Epithelial cell of esophagus (primary cell): ENCODE measurements at regions not wholly inside any gene's neighbourhood (a gene's known extent, or its start where the extent isn't known, plus 50 kb on each side); places are given as distances from the start of the nearest gene placed in this dataset.

ENCODE experiments used
- DNase-seq: peaks from one replicate; pipeline ENCODE4 v3.0.0; 2010; ENCODE audit warnings: low read depth
- H3K4me3 ChIP-seq: 2 replicates; pipeline ENCODE4 v1.5.1; 2011; ENCODE audit warnings: mild to moderate bottlenecking, low read length, control low read depth
- CTCF ChIP-seq: IDR thresholded peaks from 2 replicates; pipeline ENCODE4 v1.5.1; 2011; ENCODE audit warnings: low read depth, mild to moderate bottlenecking, low read length, control low read depth, inconsistent platforms; ENCODE audit not compliant: insufficient read depth; ENCODE audit errors: missing control alignments

GRCh38 chr14:22508150-22508457 is 80.9 kb downstream of the DAD1 start:
- TF ChIP-seq CTCF: no peak
- H3K4me3 ChIP-seq: no peak overlapping the region
- DNase-seq: no peak

DNA sequence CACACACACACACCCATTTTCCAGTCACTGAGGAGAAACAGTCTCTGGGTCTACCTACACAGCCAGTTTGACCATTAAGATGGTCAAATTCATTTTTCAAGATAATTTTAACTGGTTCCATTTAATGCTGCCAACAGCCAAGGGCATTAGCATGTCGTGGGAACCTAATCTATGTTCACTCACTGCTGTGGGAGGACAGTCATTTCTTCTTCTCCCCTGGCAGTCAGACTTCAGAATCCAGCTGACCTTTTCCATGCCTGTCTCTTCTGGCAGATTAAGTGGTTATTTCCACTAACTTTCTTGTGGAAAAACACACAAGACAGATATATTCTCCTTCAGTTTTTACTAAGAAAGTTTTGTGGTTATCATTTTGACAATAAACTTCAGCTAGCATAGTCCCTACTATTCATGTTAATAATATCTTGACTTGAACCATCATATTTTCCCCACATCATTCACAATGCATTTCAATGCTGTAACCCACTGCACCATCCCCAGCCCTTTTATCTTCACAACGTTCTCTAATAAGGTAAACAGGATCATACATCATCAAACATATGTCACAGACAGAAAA is 82.2 kb downstream of the DAD1 start:
- TF ChIP-seq CTCF: no peak
- no peak for DNase-seq
- no peak overlapping the region for H3K4me3 ChIP-seq

DNA sequence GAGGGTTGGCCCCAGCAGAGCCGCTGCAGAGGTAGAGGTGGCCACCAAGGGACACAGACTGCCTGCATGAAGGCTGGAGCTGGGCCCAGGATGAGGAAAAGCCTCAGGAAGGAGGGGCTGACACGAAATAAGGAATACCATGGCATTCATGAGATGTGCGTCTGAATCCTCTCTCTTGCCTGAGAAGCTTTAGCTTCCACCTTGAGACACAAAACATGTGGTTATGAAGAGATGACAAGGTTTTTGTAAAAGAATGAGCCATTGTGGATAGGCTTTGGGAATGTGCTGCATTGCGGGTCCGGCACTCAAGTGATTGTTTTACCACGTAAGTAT is 82.7 kb downstream of the DAD1 start:
- DNase-seq: no peak
- TF ChIP-seq CTCF: no peak
- no peak overlapping the region for H3K4me3 ChIP-seq

DNA sequence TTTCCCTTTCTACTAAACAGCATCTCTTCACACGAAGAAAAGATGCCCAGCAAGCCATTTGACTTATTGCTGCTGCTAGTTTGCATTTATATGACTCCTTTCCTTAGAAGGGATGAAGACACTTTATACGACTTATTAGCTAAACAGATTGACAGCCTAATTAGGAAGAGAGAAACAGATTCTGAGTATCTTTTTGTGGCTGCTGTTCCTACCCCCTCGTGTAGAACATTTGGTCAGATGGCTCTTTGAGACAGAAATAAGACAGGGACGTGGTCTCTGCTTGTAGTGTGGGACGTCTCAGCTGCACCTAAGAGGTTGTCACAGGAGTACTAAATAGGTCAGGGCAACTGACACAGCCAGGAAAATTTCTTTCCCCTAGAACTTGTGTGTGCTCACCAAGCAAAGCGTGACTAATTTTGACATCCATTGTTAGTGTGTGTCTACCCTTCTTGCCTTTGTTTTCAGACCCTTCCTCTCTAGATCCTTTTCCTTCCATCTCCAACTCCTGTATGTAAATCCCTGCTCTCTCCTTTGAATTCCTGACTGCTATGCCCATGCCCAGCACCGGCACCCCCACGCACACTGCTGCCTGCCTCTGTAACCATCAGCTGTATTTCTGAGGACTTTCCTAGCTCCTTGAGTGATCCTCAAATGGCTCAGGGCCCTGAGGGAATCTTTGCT is 83.2 kb downstream of the DAD1 start:
- no peak for DNase-seq
- no peak overlapping the region for H3K4me3 ChIP-seq
- TF ChIP-seq CTCF: no peak

DNA sequence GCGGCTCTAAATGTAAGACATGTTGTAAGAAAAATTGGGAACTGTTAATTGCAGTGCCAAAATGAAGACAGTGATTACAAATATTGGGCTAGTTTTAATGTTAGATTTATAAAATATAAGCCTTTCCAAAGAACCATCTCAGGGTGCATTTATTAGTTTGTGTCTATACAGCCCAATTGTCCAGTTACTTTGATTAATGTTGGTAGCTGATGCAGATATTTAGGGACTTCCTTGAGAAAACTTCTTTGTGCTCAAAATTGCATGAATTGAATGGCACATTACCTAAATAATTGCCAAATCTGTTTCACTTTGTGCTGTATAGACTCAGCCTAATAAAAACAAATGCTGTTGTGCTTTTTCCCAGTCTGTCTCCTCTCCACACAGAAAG is 83.7 kb downstream of the DAD1 start:
- no peak for DNase-seq
- TF ChIP-seq CTCF: no peak
- H3K4me3 ChIP-seq: no peak overlapping the region

DNA sequence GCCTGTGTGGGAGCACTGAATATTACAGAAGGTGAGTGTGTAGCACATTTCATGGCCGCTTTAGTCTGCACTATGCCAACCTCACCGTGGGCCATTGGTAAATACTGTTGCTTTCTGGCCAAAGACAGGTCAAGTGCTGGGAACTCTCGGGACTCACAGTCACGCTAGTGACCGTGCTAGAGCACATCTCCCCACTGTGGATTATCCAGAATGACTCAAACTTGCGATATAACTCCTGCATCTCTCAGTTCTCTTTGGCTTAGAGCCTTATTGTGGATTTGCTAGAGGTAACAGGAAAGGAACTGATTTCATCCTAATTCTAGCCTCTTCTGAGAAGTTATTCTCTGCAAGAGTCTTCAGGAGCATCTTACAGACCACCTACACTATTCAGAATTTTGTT is 86.5 kb downstream of the DAD1 start:
- H3K4me3 ChIP-seq: no peak overlapping the region
- no peak for TF ChIP-seq CTCF
- no peak for DNase-seq

DNA sequence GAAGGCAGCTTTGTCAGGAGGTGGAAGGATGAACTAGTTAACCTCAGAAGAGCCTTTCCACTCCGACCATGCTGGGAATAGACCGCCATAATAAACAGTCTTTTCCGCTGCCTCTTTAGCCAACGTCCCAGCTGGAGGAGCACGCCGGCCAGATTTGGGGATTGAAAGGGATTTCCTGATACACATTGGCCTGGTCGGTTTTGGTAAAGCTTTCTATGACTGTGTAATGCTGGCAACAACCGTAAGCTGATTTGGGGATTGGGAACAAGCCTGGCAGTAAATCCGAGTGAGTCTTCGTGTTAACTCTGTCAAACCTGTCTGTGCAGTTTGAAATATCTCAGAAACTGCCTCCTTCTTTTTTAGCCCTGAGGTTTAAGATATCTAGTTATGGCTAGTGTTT is 87.0 kb downstream of the DAD1 start:
- no peak for TF ChIP-seq CTCF
- no peak overlapping the region for H3K4me3 ChIP-seq
- DNase-seq: peak; percentile 64
